ENCODE measurements at regions not wholly inside any gene's neighbourhood (a gene's known extent, or its start where the extent isn't known, plus 50 kb on each side); places are given as distances from the start of the nearest gene placed in this dataset.

GRCh38 chr1:70907563-70908310, 139.9 kb downstream of the PTGER3 start (continued):
- no peak for TF ChIP-seq ZNF532 (CRISPR knock-in tag; IDR thresholded peaks at IDR 0.05; ENCODE audit: borderline replicate concordance)

- ATAC-seq (no peak), DNase-seq (ENCODE audit: low spot score) (no peak)
- Mint-ChIP-seq H3K9me3 (peaks cover 10% of the 10 kb centered on the region), H3K27me3 (ENCODE audit: low read depth) (no peaks in the 10 kb centered on the region), H3K4me3 (no peak overlapping the region), H3K27ac (no peak overlapping the region), H3K4me1 (no peaks in the 10 kb centered on the region), H3K36me3 (no peaks in the 10 kb centered on the region)
- CTCF ChIA-PET: interaction anchor here (0.9 kb wide), 1 partner anchor 56 kb away, joined by 3 read pairs; no protein-coding TSS in a partner anchor
- POLR2A ChIA-PET: no interaction called here
- TF ChIP-seq ZNF416 (CRISPR knock-in tag; IDR thresholded peaks at IDR 0.05) (no peak), KAT7 (CRISPR knock-in tag; IDR thresholded peaks at IDR 0.05; ENCODE audit: borderline replicate concordance) (no peak), STAT6 (CRISPR knock-in tag; conservative IDR thresholded peaks at IDR 0.05; ENCODE audit: low read depth) (no peak), CTCF (IDR thresholded peaks at IDR 0.05) (no peak), GRHL2 (CRISPR knock-in tag; IDR thresholded peaks at IDR 0.05; ENCODE audit: insufficient replicate concordance, severe bottlenecking) (no peak), ZNF263 (CRISPR knock-in tag; IDR thresholded peaks at IDR 0.05; ENCODE audit: low read depth) (no peak), ZNF425 (CRISPR knock-in tag; conservative IDR thresholded peaks at IDR 0.05) (no peak), HMGA2 (CRISPR knock-in tag; IDR thresholded peaks at IDR 0.05) (no peak), CBFB (CRISPR knock-in tag; IDR thresholded peaks at IDR 0.05; ENCODE audit: low read depth) (no peak), ETV6 (CRISPR knock-in tag; IDR thresholded peaks at IDR 0.05) (no peak), SOX15 (CRISPR knock-in tag; IDR thresholded peaks at IDR 0.05) (no peak), RELA (CRISPR knock-in tag; IDR thresholded peaks at IDR 0.05; ENCODE audit: borderline replicate concordance) (no peak), GTF2I (CRISPR knock-in tag; conservative IDR thresholded peaks at IDR 0.05) (no peak), EMX1 (CRISPR knock-in tag; IDR thresholded peaks at IDR 0.05) (no peak), ZNF512 (CRISPR knock-in tag; IDR thresholded peaks at IDR 0.05; ENCODE audit: borderline replicate concordance) (no peak), GABPB1 (CRISPR knock-in tag; IDR thresholded peaks at IDR 0.05) (no peak), ZBTB21 (CRISPR knock-in tag; IDR thresholded peaks at IDR 0.05; ENCODE audit: borderline replicate concordance) (no peak), ZNF121 (CRISPR knock-in tag; IDR thresholded peaks at IDR 0.05) (no peak), E2F4 (CRISPR knock-in tag; IDR thresholded peaks at IDR 0.05; ENCODE audit: borderline replicate concordance, low read depth) (no peak)
Measured at GRCh38 chr1:70909262-70909822, 138.3 kb downstream of the PTGER3 start.

Measured in WTC11 (cell line).